ENCODE measurements at regions not wholly inside any gene's neighbourhood (a gene's known extent, or its start where the extent isn't known, plus 50 kb on each side); places are given as distances from the start of the nearest gene placed in this dataset.

DNA sequence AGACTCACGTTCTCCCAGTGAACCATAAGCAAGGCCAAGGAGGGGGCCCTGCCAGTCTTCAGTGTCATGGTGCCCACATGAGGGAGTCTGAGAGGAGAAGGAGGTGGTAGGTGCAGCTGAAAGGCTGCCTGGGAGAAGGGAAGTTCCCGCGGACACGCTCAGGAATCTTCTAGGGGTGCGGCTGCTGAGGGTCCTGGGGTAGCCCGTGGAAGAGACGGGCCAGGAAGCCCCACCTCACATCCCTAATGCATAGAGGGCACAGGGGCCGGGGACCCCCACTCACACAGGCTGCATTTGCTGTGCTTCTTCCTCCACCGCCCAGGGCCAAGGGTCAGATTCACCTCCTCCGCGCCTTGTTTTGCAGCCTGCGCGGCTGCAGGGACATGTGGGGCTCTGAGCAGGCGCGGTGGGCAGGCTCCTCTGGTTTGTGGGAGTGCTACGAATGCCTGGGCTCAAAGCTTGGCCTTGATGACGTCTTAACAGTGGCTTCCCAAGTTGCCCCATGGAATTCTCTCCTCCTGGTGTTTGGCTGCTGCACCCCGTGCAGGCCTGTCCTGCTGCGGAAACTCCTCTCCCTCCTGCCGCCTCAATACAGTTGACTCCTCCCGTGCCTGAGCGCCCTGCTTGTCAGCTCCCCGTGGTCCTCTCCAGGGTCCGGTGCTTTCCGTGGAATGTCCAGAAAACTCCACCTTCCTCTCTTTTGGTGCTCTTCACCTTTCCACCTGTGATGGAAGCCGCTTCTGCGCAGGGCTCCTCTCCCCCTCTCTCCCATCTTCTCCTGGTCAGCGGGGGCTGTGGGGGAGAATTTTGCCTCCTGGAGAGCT is 95.7 kb downstream of the VAPA start:
- no peak for TF ChIP-seq ZNF274 (IDR thresholded peaks at IDR 0.05; ENCODE audit: low read depth, low read length)
- TF ChIP-seq YY1 (IDR thresholded peaks at IDR 0.05; ENCODE audit: insufficient read depth, insufficient read length), result no peak
- no peak for TF ChIP-seq SUZ12 (IDR thresholded peaks at IDR 0.05; ENCODE audit: extremely low read depth, insufficient read depth, insufficient read length)
